ENCODE measurements at regions not wholly inside any gene's neighbourhood (a gene's known extent, or its start where the extent isn't known, plus 50 kb on each side); places are given as distances from the start of the nearest gene placed in this dataset.
"Not testable (repeated sequence)": the region's sequence is repeated elsewhere in the genome, so short reads cannot be mapped to it uniquely, and the experiment has no call there.

DNA sequence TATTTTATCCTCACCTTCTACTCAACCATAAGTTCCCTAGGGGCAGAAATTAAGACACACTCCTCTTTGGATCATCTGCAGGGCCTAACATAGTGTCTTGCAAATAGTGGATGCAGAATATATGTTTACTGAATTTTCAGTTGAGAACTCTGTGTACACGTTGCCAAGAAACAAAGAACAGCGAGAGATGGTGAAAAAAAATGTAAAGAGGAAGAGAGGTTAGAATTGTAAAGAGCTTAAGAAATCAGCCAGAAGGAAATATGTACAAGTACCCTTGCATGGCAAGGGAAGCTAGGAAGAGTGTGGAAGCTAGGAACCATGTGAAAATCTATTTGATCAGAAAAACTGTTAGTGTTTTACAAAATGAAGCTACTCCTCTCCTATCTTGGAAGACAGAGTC lies 431.0 kb downstream of the SMARCA1 start:
- Histone ChIP-seq H3K27ac (no peak overlapping the region), H3K9me3 (no peaks in the 10 kb centered on the region), H3K4me1 (no peaks in the 10 kb centered on the region), H3K36me3 (no peaks in the 10 kb centered on the region), H3K27me3 (no peaks in the 10 kb centered on the region), H3K4me3 (no peak overlapping the region)
- no peak for DNase-seq
- intact Hi-C loops (cut with DNase I; ENCODE audit: low total_unique reads), result no loop called here
- 33 to 62% (median 47%) methylated on average over 2 of the region's 2 CpGs for WGBS, 5 donors
- TF ChIP-seq EP300 (IDR thresholded peaks at IDR 0.05), result no peak
- no peak for TF ChIP-seq POLR2A (IDR thresholded peaks at IDR 0.05)
- TF ChIP-seq, protein P1, sequence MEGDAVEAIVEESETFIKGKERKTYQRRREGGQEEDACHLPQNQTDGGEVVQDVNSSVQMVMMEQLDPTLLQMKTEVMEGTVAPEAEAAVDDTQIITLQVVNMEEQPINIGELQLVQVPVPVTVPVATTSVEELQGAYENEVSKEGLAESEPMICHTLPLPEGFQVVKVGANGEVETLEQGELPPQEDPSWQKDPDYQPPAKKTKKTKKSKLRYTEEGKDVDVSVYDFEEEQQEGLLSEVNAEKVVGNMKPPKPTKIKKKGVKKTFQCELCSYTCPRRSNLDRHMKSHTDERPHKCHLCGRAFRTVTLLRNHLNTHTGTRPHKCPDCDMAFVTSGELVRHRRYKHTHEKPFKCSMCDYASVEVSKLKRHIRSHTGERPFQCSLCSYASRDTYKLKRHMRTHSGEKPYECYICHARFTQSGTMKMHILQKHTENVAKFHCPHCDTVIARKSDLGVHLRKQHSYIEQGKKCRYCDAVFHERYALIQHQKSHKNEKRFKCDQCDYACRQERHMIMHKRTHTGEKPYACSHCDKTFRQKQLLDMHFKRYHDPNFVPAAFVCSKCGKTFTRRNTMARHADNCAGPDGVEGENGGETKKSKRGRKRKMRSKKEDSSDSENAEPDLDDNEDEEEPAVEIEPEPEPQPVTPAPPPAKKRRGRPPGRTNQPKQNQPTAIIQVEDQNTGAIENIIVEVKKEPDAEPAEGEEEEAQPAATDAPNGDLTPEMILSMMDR (IDR thresholded peaks at IDR 0.05), result no peak
- TF ChIP-seq POLR2AphosphoS5 (IDR thresholded peaks at IDR 0.05), result no peak

DNA sequence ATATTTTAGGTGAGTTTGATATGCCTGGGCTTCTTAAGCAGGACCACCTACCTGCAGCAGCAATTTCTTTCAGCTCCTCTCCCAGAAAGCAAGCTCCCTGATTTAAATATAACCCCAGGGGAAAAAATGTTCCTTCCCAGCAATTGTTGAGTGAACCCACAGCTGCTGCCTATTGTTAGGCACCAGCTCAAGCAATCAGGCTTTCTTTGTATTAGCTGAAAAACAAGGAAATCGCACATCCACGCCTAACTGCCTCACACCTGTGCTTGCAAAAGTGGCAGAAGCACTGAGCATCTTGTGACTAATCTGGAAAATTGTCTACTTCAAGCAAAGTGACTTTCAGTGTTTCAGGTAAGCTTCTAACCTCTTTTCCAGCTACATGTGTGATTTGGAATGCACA lies 432.2 kb downstream of the SMARCA1 start:
- Histone ChIP-seq H3K9me3 (no peaks in the 10 kb centered on the region), H3K36me3 (no peaks in the 10 kb centered on the region), H3K4me3 (no peak overlapping the region), H3K4me1 (no peaks in the 10 kb centered on the region), H3K27ac (no peak overlapping the region), H3K27me3 (no peaks in the 10 kb centered on the region)
- intact Hi-C loops (cut with DNase I; ENCODE audit: low total_unique reads), result no loop called here
- DNase-seq, result no peak
- WGBS, 5 donors, result 10 to 35% (median 16%) methylated on average over 2 of the region's 2 CpGs
- TF ChIP-seq EP300 (IDR thresholded peaks at IDR 0.05) (no peak), POLR2A (IDR thresholded peaks at IDR 0.05) (no peak), POLR2AphosphoS5 (IDR thresholded peaks at IDR 0.05) (no peak)
- TF ChIP-seq, protein P1 (IDR thresholded peaks at IDR 0.05), result no peak

DNA sequence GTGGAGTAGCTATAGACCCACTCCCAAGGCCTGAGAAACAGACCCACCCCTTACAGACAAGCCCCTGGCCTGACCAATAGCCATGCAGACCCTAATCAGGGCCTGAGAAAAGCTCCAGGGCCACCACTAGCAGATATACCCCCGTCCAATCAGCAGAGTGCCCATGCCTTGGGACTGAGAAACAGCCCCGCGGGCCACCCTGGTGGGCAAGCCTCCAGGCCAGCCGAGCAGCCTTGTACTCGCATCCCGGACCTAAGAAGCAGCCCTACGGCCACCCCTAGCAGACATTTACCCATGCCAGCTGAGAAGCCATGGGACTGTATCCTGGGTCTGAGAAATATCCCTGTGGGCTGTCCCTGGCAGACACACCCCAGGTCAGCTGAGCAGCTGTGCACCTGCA lies 436.5 kb downstream of the SMARCA1 start:
- no peak overlapping the region for H3K27ac ChIP-seq
- TF ChIP-seq, protein P1 (IDR thresholded peaks at IDR 0.05), result no peak
- TF ChIP-seq POLR2AphosphoS5 (IDR thresholded peaks at IDR 0.05), result no peak
- TF ChIP-seq POLR2A (IDR thresholded peaks at IDR 0.05), result no peak
- no peak for TF ChIP-seq EP300 (IDR thresholded peaks at IDR 0.05)
- no peaks in the 10 kb centered on the region for H3K36me3 ChIP-seq
- H3K27me3 ChIP-seq, result no peaks in the 10 kb centered on the region
- no peaks in the 10 kb centered on the region for H3K4me1 ChIP-seq
- intact Hi-C loops (cut with DNase I; ENCODE audit: low total_unique reads), result no loop called here
- H3K9me3 ChIP-seq, result peaks cover 0 to 5% (median under 1%) of the 10 kb centered on the region in 4 donors
- H3K4me3 ChIP-seq, result no peak overlapping the region
- DNase-seq, result no peak
- 85 to 98% (median 90%) methylated on average over 2 to 7 of the region's 7 CpGs for WGBS, 5 donors

DNA sequence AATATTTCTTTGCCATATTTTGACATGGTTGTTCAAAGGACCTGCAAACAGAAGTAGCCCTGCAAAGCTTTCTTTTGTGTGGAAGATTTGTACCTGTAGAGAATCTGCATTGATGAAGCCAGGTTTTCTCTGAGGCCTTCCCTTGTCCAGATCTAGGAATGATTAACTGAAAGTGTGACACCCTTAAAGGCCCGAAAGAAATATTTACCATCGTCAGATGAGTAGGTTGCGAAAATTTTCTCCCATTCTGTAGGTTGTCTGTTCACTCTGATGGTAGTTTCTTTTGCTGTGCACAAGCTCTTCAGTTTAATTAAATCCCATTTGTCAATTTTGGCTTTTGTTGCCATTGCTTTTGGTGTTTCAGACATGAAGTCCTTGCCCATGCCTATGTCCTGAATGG lies 439.0 kb downstream of the SMARCA1 start:
- H3K36me3 ChIP-seq; H3K4me3 ChIP-seq; H3K27me3 ChIP-seq; intact Hi-C loops (cut with DNase I; ENCODE audit: low total_unique reads); DNase-seq; H3K9me3 ChIP-seq; H3K27ac ChIP-seq; H3K4me1 ChIP-seq: not testable (repeated sequence)
- 93 to 99% (median 97%) methylated on average over 3 of the region's 3 CpGs for WGBS, 5 donors

DNA sequence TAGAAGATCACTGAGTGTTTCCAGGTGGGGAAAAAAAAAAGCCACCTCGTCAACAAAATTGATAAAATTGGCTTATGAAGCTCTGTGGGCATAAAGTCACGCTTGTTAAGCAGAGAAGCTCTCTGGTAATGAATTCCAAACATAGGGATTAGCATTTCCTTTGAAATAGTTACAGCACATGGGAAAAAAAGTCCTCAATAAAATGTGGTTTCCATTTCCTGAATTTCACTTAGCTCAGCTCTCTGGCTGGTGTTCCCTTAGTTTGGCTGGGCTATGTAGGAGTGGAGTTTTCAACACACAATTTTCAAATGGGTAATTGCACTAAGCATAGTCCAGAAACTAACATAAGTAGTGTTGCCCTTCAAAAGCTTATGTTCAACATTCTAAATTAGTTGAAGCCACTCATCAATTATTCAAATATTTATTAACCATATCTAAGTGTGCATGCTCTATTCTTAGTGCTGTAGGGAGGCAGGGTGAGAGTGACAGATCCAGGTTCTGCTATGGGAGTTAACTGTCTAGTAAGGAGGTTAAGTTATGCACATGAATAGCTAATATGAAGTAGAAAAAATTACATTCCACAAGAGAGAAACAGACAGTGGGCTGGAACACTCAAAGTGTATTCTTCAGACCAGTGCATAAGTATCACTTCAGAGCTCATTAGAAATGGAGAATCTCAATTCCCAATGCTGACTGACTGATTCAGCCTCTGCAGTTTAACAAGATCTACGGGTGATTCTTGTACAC lies 445.7 kb downstream of the SMARCA1 start:
- TF ChIP-seq, protein P1 (IDR thresholded peaks at IDR 0.05), result no peak
- TF ChIP-seq EP300 (IDR thresholded peaks at IDR 0.05) (no peak), POLR2A (IDR thresholded peaks at IDR 0.05) (no peak), POLR2AphosphoS5 (IDR thresholded peaks at IDR 0.05) (no peak)
- no peak overlapping the region for H3K4me3 ChIP-seq
- H3K27ac ChIP-seq, result no peak overlapping the region
- H3K9me3 ChIP-seq, result peaks cover 0 to 9% (median 3%) of the 10 kb centered on the region in 4 donors
- H3K4me1 ChIP-seq, result no peaks in the 10 kb centered on the region
- H3K27me3 ChIP-seq, result no peaks in the 10 kb centered on the region
- H3K36me3 ChIP-seq, result no peaks in the 10 kb centered on the region
- WGBS, 5 donors, result 36 to 56% (median 37%) methylated on average over 3 of the region's 3 CpGs
- intact Hi-C loops (cut with DNase I; ENCODE audit: low total_unique reads), result no loop called here
- DNase-seq, result peak in 1 of 2 donors; percentile 16

Data from stomach (tissue), 8 donors.